GM12878 (cell line): ENCODE measurements at regions not wholly inside any gene's neighbourhood (a gene's known extent, or its start where the extent isn't known, plus 50 kb on each side); places are given as distances from the start of the nearest gene placed in this dataset.

Source experiments
- ATAC-seq: fragments of 200-7000 bp; cut with Tn5 transposase; 3 replicates; pipeline ENCODE4 v1.9.1; 2020; ENCODE audit warnings: mild to moderate bottlenecking, moderate library complexity
- BruUV-seq: library from RNA; stranded (reverse); fragments of 400-500 nt; replicated peaks from 2 replicates; lab custom pipeline; 2021; lab: Mats Ljungman, UMichigan
- CTCF ChIA-PET: fragments of 300-600 bp; sonication (Branson Sonifier 250); formaldehyde crosslinking; extraction: SDS; loops from one replicate; lab custom pipeline; 2021; ENCODE audit warnings: inconsistent platforms; lab: Yijun Ruan, JAX
- POLR2A ChIA-PET: fragments of 350-600 bp; formaldehyde crosslinking; extraction: SDS; loops from one replicate; lab custom pipeline; 2021; ENCODE audit warnings: inconsistent platforms; lab: Charles Lee
- RAD21 ChIA-PET: fragments of 300-600 bp; sonication (Branson Sonifier 250); formaldehyde crosslinking; loops from one replicate; lab custom pipeline; 2023; ENCODE audit warnings: antibody characterized with exemption; ENCODE audit not compliant: unreplicated experiment; lab: Charles Lee
- SMC1A ChIA-PET: fragments of 300-600 bp; sonication (Branson Sonifier 250); formaldehyde crosslinking; loops from one replicate; lab custom pipeline; 2023; ENCODE audit not compliant: unreplicated experiment, uncharacterized antibody; lab: Charles Lee
- DNase-seq: peaks from one replicate; pipeline ENCODE4 v3.0.0-alpha.2; 2011; ENCODE audit warnings: low read depth, low spot score
- FAIRE-seq: peaks from 3 replicates; lab custom pipeline; 2011; peaks lifted over from hg19 to GRCh38; lab: Jason Lieb, UNC
- H2AFZ ChIP-seq: 2 replicates; pipeline ENCODE4 v1.6.0; 2011; ENCODE audit warnings: low read depth, low read length, control low read depth; ENCODE audit not compliant: control insufficient read depth
- H3K27ac ChIP-seq: 2 replicates; pipeline ENCODE4 v1.5.1; 2011; ENCODE audit warnings: control low read depth; ENCODE audit not compliant: control insufficient read depth, insufficient read depth
- H3K27me3 ChIP-seq, 2 experiments: replicated peaks in 1 of 2; 2 replicates each; pipeline versions ENCODE4 v1.6.0 to v1.6.1; 2011; ENCODE audit warnings: low read length in 1 of 2; ENCODE audit not compliant: control insufficient read depth in 2 of 2, insufficient read depth in 2 of 2
- H3K36me3 ChIP-seq, 2 experiments: 2 replicates each; pipeline ENCODE4 v1.5.1; 2011; ENCODE audit warnings: low read length in 1 of 2; ENCODE audit not compliant: control insufficient read depth in 2 of 2, insufficient read depth in 2 of 2
- H3K4me1 ChIP-seq: 2 replicates; pipeline ENCODE4 v1.6.1; 2011; ENCODE audit warnings: mild to moderate bottlenecking, low read length, moderate library complexity, mixed read lengths; ENCODE audit not compliant: control insufficient read depth, insufficient read depth
- H3K4me2 ChIP-seq: 2 replicates; pipeline ENCODE4 v1.6.0; 2011; ENCODE audit warnings: control low read depth; ENCODE audit not compliant: control insufficient read depth, insufficient read depth
- H3K4me3 ChIP-seq: fragments of 200-600 bp; sonication (generic); 2 replicates; pipeline ENCODE4 v1.5.1; 2016
- H3K79me2 ChIP-seq: 2 replicates; pipeline ENCODE4 v1.6.0; 2011; ENCODE audit warnings: low read length; ENCODE audit not compliant: control insufficient read depth, insufficient read depth
- H3K9ac ChIP-seq: 2 replicates; pipeline ENCODE4 v1.8.0; 2011; ENCODE audit warnings: low read length, control low read depth, mixed read lengths; ENCODE audit not compliant: control insufficient read depth, insufficient read depth
- H3K9me3 ChIP-seq: replicated peaks from 3 replicates; pipeline ENCODE4 v1.5.1; 2011; ENCODE audit warnings: mild to moderate bottlenecking, low read length; ENCODE audit not compliant: control insufficient read depth, insufficient read depth
- H4K20me1 ChIP-seq: 2 replicates; pipeline ENCODE4 v1.6.0; 2011; ENCODE audit not compliant: control insufficient read depth, insufficient read depth
- MEF2A ChIP-seq: IDR thresholded peaks from 2 replicates; pipeline ENCODE4 v1.6.1; 2011; ENCODE audit warnings: low read depth, mild to moderate bottlenecking, low read length, moderate library complexity; ENCODE audit not compliant: insufficient read depth
- WGBS: methylation state at CpG from one replicate; pipeline ENCODE4 v1.1.6; 2016; ENCODE audit warnings: low lambda C conversion rate; ENCODE audit not compliant: insufficient replicate concordance, insufficient coverage; ENCODE audit errors: missing lambda C conversion rate; 5-methylcytosine and 5-hydroxymethylcytosine counted together
- in situ Hi-C: fragments of 300-500 bp; cut with MboI; formaldehyde crosslinking; loops from 9 replicates; pipeline ENCODE4 v1.14.3; 2018; ENCODE audit warnings: mixed read lengths
- intact Hi-C: fragments of 100-400 bp; cut with micrococcal nuclease; formaldehyde crosslinking; loops from one replicate; pipeline ENCODE4 v1.14.2; 2022; ENCODE audit not compliant: unreplicated experiment
- TF ChIP-seq, protein P1 (sequence below): fragments of 450-650 bp; IDR thresholded peaks from 2 replicates; pipeline ENCODE4 v1.6.1; 2017; ENCODE audit warnings: mild to moderate bottlenecking
- TF ChIP-seq, protein P2 (sequence below): fragments of 450-650 bp; conservative IDR thresholded peaks from 2 replicates; pipeline ENCODE4 v1.6.1; 2017; ENCODE audit warnings: mild to moderate bottlenecking, moderate library complexity

DNA sequence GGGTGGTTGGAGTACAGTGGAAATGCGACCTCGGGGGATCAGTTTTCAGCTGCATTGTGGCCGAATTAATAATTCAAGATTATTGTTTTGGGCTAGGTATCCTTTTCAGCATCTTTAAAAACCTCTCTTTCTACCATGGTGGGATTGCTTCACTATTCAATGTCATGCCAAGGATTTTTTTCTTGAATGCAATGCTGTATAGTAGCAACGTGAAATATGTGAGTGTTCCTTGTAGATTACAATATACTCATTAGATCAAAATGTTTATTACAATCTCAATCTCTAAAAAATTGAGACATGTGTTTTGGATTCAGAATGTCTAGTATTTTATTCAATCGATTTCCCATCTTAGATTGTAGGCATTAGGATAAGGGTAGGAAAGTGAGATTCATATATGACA is 586.5 kb upstream of the TBL1XR1 start:
- intact Hi-C loops (no loop called here), in situ Hi-C loops (loop anchor here (5.0 kb wide), 1 partner anchor 726 kb away; no protein-coding TSS in a partner anchor)
- Histone ChIP-seq H3K27ac (no peak overlapping the region), H3K4me2 (no peak overlapping the region), H3K79me2 (no peaks in the 10 kb centered on the region), H4K20me1 (no peaks in the 10 kb centered on the region)
- RAD21 ChIA-PET, result no interaction called here
- 29% methylated on average over 5 of the region's 5 CpGs for WGBS
- no peak for FAIRE-seq
- BruUV-seq, result no TSS peak
- TF ChIP-seq, protein P1, sequence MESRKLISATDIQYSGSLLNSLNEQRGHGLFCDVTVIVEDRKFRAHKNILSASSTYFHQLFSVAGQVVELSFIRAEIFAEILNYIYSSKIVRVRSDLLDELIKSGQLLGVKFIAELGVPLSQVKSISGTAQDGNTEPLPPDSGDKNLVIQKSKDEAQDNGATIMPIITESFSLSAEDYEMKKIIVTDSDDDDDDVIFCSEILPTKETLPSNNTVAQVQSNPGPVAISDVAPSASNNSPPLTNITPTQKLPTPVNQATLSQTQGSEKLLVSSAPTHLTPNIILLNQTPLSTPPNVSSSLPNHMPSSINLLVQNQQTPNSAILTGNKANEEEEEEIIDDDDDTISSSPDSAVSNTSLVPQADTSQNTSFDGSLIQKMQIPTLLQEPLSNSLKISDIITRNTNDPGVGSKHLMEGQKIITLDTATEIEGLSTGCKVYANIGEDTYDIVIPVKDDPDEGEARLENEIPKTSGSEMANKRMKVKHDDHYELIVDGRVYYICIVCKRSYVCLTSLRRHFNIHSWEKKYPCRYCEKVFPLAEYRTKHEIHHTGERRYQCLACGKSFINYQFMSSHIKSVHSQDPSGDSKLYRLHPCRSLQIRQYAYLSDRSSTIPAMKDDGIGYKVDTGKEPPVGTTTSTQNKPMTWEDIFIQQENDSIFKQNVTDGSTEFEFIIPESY, result no peak
- TF ChIP-seq, protein P2, sequence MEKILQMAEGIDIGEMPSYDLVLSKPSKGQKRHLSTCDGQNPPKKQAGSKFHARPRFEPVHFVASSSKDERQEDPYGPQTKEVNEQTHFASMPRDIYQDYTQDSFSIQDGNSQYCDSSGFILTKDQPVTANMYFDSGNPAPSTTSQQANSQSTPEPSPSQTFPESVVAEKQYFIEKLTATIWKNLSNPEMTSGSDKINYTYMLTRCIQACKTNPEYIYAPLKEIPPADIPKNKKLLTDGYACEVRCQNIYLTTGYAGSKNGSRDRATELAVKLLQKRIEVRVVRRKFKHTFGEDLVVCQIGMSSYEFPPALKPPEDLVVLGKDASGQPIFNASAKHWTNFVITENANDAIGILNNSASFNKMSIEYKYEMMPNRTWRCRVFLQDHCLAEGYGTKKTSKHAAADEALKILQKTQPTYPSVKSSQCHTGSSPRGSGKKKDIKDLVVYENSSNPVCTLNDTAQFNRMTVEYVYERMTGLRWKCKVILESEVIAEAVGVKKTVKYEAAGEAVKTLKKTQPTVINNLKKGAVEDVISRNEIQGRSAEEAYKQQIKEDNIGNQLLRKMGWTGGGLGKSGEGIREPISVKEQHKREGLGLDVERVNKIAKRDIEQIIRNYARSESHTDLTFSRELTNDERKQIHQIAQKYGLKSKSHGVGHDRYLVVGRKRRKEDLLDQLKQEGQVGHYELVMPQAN, result no peak
- no peak for TF ChIP-seq MEF2A
- TF ChIP-seq, all 136 proteins: peak for 0
- ChIA-PET POLR2A (no interaction called here), SMC1A (no interaction called here), CTCF (no interaction called here)
- ATAC-seq (no peak), DNase-seq (no peak)
- H3K4me1 ChIP-seq, result no peaks in the 10 kb centered on the region
- no peak overlapping the region for H3K4me3 ChIP-seq
- H3K27me3 ChIP-seq, result no peaks in the 10 kb centered on the region; a peak in 1 of 4 replicates
- H3K9me3 ChIP-seq, result no peaks in the 10 kb centered on the region; the same call in 2 of the 3 replicates
- no peaks in the 10 kb centered on the region for H3K36me3 ChIP-seq
- no peak overlapping the region for H3K9ac ChIP-seq
- no peak overlapping the region for H2AFZ ChIP-seq
